ENCODE measurements at regions not wholly inside any gene's neighbourhood (a gene's known extent, or its start where the extent isn't known, plus 50 kb on each side); places are given as distances from the start of the nearest gene placed in this dataset.

DNA sequence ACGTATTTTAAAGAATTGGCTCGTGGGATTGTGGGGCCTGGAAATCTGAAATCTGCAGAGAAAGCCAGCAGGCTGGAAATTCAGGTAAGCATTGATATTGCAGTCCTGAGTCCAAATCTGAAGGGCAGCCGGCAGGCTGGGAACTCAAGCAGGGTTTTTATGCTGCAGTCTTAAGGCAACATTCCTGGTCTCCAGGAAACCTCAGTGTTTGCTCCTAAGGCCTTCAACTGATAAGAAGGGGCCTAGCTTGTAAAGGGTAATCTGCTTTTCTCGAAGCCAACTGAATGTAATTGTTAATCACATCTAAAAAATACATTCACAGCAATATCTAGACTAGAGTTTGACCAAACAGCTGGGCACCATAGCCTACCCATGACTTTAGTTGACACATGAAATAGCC, 154.4 kb downstream of the EFNB2 start:
- TF ChIP-seq GATA3 (IDR thresholded peaks at IDR 0.05; ENCODE audit: low read depth, low read length) = no peak
- TF ChIP-seq GATA2 (IDR thresholded peaks at IDR 0.05; ENCODE audit: low read depth, low read length) = no peak

All from SH-SY5Y (cell line).